ENCODE measurements at regions not wholly inside any gene's neighbourhood (a gene's known extent, or its start where the extent isn't known, plus 50 kb on each side); places are given as distances from the start of the nearest gene placed in this dataset.

DNA sequence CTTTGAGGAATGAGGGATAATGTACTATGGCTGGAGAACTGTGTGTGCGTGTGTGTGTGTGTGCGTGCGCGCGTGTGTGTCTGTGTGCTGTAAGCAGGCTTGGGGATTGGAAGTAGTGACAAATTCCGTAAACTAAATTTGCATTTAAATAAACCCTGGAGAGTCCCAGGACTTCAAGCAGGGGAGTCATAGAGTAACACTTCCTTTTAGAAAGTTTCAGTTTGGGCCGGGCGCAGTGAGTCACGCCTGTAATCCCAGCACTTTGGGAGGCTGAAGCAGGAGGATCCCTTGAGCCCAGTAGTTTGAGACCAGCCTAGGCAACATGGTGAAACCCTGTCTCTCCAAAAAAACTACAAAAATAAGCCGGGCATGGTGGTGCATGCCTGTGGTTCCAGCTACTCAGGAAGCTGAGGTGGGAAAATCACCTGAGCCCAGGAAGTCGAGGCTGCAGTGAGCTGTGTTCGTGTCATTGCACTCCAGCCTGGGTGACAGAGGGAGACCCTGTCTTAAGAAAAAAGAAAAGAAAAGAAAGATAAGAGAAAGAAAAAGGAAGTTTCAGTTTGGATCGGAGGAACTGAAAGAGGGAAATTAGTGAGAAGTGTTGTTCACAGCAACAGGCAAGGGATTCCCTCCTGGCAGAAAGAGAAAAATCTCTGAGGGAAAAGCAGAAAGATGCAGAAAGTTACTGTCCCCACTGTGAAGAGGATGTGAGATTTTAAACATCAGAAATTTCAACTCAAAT is 222.7 kb upstream of the SOX5 start:
- no peak for DNase-seq (ENCODE audit: low read depth)

DNA sequence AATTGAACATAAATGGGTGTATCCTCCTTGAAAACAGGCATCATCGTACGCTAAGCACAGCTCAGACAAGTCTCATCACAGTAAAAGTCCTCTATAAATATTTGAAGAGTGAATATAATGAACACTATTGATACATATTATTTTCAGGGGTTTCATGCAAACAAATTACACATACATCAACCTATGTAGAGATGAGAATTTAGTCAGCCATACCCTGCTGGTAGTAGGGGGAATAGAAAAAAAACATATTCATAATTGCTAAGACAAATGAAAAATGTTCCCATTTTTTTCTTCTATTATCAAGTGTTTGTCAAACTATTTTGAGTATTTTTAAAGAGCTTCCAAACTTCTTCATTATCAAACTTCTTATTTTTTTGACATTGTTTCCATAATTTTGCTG is 205.6 kb upstream of the SOX5 start:
- no peak for DNase-seq (ENCODE audit: low read depth)

- DNase-seq (ENCODE audit: low read depth), result no peak
These were observed 203.6 kb upstream of the SOX5 start for GRCh38 chr12:24153079-24153478.

DNA sequence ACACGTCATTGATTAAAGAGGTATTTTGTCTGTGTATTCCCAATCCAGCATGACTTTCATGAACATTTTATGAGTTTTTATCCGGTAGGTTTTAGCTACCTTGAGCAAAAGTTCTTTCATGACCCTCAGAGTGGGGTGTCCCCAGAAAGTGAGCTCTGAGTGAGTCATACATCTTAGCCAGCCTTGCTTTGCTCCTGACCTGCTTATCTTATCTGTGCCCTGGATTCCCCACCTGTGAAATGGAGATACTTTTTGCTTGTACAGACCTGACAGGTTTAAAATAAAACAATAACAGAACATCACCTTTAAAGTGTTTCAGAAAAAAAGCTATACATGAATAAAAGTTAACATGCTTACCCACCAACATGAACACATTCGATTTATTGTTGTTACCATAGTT is 202.8 kb upstream of the SOX5 start:
- DNase-seq (ENCODE audit: low read depth), result no peak

DNA sequence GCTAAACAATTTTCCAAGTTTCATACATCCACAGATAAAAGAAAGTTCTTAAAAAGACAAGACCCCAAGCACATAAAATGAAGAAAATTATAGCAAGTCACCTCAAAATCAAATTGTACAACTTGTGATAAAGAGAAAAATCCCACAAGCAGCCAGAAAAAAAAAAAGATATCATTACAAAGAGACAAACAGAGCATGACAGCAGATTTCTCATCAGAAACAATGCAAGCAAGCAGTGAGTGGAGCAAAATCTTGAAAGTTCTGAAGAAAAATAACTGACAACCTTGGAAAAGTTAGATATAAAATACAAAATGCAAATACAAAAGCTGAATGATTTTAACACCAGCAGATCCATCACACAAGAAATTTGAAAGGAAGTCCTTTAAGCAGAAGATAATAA is 194.5 kb upstream of the SOX5 start:
- no peak for DNase-seq (ENCODE audit: low read depth)

- no peak for DNase-seq (ENCODE audit: low read depth)
These were observed 189.6 kb upstream of the SOX5 start for GRCh38 chr12:24139035-24139434.

DNA sequence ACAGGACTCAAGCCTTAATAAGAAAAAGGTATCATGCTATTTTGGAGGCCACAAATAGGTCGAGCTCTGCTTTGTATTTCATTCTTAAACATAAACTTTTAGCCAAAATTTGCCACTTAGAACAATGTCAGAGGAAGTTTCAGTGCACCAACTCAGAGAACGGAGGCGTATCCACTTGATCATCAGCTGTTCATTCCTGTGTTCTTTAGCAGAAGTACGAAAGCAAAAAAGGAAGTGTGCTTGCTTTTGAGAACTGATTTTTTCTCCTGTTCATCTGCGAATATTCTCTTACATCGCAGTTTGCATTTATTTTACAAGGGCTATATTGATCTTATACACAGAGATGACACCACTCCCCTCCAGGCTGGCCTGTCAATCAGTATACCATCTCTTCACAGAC is 188.6 kb upstream of the SOX5 start:
- no peak for DNase-seq (ENCODE audit: low read depth)

DNA sequence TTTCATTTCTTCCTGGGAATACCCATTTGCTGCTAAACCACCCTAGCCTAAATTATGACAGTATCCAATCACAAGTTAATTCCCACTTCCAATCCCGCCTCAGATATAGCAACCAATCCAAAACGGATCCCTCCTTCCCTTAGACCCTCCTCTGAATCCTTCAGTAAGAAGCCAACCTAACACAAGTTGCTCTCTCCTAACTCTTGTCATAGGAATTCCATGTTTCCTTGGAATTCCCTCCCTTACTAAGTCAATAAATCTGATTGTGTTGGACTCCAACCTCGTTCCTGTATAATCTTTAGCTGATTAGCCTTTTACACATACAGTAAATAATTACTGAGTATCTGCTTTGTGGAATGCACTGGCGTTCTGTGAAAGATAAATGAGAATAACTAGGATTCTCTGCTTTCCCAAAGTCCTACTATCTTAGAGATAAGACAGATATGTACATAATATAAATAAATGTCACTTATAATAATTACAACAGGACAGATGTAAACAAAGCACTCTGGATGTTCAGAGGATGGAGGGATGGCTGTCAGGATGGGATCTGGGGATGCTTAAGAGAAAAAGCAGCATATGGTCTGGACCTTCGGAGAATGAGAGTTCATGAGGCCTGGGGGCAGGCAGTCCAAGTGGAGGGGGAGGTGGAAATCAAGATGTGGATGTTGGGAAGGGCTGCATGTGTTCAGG is 185.8 kb upstream of the SOX5 start:
- DNase-seq (ENCODE audit: low read depth), result no peak

DNA sequence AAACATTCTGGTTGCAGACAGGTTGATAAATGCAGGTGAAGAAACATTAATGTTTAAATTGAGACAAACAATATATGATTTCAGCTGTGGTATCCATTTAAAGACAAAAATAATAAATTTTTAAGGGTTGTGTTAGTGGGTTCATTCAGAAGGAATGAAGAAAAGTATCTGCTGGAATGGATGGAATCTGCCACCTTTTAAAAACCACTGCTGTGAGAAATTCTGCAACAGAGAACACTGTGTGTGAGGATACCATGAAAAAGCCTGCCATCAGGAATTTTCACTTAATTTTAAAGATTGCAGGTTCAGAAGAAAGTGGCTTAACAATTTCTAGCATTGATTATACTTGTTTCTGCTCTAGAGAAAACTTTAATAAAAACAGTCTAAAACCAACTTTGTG is 184.6 kb upstream of the SOX5 start:
- no peak for DNase-seq (ENCODE audit: low read depth)

- no peak for DNase-seq (ENCODE audit: low read depth)
These were observed 183.9 kb upstream of the SOX5 start for GRCh38 chr12:24133384-24133783.

GRCh38 chr12:24127919-24128721 is 178.7 kb upstream of the SOX5 start:
- DNase-seq (ENCODE audit: low read depth), result no peak

- no peak for DNase-seq (ENCODE audit: low read depth)
These were observed 175.8 kb upstream of the SOX5 start for GRCh38 chr12:24125280-24125679.

DNA sequence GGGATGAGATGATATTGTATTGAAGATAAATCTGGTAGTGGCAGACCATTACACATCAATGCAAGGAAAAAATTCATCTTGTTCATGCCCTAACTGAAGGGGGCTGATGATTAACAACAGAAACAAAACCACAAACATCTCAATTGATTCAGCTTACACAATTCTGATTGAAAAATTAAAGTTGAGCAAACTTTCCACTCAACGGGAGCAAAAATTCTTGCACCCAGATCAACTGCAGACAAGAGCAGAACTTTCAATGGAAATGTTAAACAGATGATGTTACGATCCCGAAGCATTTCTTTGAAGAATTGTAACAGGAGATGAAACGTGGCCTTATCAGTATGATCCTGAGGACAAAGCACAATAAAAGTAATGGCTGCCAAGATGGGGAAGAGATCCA is 172.4 kb upstream of the SOX5 start:
- DNase-seq (ENCODE audit: low read depth), result no peak

DNA sequence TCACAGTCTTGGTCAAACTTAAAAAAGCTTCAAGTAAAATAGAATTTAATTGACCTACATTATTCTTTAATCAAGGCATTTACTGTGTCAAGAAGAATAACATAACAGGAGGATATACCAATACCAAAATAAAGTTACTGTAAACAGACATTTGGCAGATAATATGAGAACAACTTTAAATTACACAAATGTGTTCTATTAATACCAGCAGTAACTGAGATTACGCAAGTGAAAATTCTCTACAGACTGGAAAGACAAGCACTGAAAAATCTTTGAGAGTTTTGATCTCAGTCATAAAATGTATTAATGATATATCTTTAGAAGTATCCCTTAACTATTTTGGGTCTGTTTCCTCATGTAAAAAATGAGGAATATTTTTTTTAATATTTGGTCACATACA is 169.2 kb upstream of the SOX5 start:
- DNase-seq (ENCODE audit: low read depth), result no peak

GRCh38 chr12:24116548-24116947 is 167.1 kb upstream of the SOX5 start:
- DNase-seq (ENCODE audit: low read depth), result no peak

- no peak for DNase-seq (ENCODE audit: low read depth)
These were observed 164.2 kb upstream of the SOX5 start for GRCh38 chr12:24113701-24114100.

- no peak for DNase-seq (ENCODE audit: low read depth)
These were observed 162.1 kb upstream of the SOX5 start for GRCh38 chr12:24111616-24112015.

DNA sequence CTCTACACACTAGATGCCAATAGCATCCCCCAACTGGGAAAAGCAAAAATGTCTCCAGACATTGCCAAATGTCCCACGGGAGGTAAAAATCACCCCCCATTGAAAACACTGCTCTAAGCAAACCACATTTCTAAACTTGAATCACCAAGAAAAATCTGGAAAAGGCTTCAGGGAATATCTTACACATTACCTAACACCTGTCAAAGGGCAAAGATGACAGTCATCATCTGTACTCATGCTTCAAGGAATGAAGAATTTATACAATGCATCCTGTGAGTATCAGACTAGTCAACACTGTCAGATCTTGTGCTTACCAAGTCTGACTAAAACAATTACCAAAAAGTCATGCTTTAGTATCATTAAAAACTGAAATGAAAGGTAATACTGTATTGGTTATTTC is 161.6 kb upstream of the SOX5 start:
- DNase-seq (ENCODE audit: low read depth), result peak; percentile 12

DNA sequence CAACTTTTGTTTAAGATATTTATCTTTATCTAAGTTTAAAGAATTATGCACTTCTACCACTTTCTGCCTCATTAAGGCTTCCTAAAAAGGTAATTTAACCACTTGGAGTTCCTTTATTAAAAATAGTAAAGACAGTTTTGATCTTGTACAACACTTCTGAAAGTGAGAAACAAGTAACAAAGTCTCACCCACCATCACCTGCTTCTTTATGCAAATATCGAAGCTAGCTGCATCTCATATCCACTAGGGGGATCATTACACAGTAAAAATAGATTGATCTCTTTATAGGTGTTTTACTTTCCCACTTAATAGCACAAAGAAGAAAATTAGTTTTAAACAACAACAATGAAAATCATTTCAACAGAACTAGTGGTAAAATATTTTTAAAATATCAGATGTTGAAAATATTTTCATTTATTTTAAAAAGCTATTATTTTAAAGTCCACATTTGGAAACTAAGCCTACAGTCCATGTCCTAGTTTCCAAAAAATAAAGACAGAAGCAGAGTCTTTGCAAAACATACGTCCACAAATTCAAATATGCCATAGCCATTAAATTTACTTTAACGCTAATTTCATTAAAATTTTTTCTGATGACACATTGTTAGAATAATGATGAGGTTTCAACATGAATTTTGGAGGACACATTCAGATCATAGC is 160.0 kb upstream of the SOX5 start:
- DNase-seq (ENCODE audit: low read depth), result peak; percentile 0

DNA sequence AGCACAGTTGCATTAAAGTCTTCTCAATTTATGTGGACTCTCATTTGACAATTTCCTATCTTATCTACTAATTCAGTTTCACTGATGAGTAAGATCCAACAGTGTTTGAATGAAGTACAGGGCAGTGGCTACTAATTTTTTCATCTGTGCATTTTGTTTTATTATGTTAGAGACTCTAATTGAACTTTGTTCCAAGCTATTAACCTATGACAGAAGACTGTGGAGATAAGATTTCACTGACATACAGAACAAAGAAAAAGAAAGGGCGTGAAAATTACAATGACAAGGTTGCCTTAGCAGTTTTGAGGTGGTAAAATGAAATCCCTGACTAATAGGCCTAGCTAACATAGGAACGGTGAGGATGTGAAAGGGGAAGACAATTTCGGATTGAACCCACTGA is 153.2 kb upstream of the SOX5 start:
- DNase-seq (ENCODE audit: low read depth), result no peak

DNA sequence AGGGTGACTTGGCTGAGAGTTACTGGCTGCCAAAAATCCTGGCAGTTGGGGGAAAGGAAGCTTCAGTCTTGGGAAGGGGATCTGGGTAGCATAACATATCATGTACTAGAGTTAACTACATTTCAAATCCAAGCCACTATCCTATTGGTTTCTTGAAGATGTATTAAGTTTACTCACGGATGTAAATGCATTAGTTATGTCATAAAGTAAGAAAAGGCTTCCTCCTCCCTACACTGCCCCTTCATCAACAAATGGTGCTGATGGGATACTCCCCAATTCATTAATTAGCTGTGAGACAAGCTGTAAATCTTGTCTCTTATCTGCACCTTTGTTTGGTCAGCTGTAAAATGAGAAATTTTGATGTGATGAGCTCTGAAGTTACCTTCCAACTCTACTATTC is 150.1 kb upstream of the SOX5 start:
- DNase-seq (ENCODE audit: low read depth), result no peak

DNA sequence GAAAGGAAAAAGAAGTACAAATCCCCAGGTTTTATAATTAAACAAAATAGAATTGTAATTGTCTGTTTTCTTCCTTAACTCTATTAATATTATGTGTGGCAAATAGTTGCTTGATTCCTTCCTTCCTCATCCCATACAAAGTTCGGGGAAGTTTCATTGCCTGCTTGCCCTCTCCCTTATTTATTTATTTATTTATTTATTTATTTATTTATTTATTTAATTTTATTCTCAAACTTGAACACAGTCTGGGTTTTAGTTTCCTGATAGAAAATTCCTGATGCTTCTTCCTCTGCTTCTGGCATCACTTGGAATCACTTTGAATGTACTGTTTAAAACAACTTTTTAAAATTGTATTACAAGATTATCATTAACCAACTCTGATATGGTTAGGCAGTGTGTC is 145.8 kb upstream of the SOX5 start:
- no peak for DNase-seq (ENCODE audit: low read depth)

All from LHCN-M2 (cell line).